OCI-LY1 (cell line): ENCODE measurements at regions not wholly inside any gene's neighbourhood (a gene's known extent, or its start where the extent isn't known, plus 50 kb on each side); places are given as distances from the start of the nearest gene placed in this dataset.

Source experiments
- H2AFZ ChIP-seq: fragments of 200-600 bp; sonication (generic), shearing (Covaris generic); 2 replicates; pipeline ENCODE4 v1.6.0; 2014; ENCODE audit warnings: antibody characterized with exemption, mild to moderate bottlenecking, low read length
- H3F3A ChIP-seq: fragments of 200-600 bp; sonication (generic), shearing (Covaris generic); 2 replicates; pipeline ENCODE4 v1.6.0; 2014; ENCODE audit warnings: mild to moderate bottlenecking, antibody characterized with exemption, low read length, moderate library complexity; ENCODE audit not compliant: insufficient read depth
- H3K27ac ChIP-seq: fragments of 200-600 bp; sonication (generic); 2 replicates; pipeline ENCODE4 v1.5.1; 2014; ENCODE audit warnings: low read length, mixed run types, mild to moderate bottlenecking, low read depth; ENCODE audit not compliant: poor library complexity, severe bottlenecking
- H3K27me3 ChIP-seq: fragments of 200-600 bp; sonication (generic); 2 replicates; pipeline ENCODE4 v1.6.0; 2014; ENCODE audit warnings: antibody characterized with exemption, mild to moderate bottlenecking, low read length, moderate library complexity; ENCODE audit not compliant: insufficient read depth
- H3K36me3 ChIP-seq: fragments of 200-600 bp; sonication (generic); 2 replicates; pipeline ENCODE4 v1.6.1; 2014; ENCODE audit warnings: mild to moderate bottlenecking, antibody characterized with exemption, low read length, moderate library complexity, mixed read lengths; ENCODE audit not compliant: insufficient read depth
- H3K4me1 ChIP-seq: fragments of 200-600 bp; sonication (generic); 2 replicates; pipeline ENCODE4 v1.5.1; 2014; ENCODE audit warnings: mild to moderate bottlenecking, low read length, moderate library complexity; ENCODE audit not compliant: insufficient read depth, severe bottlenecking
- H3K4me2 ChIP-seq: fragments of 200-600 bp; sonication (generic), shearing (Covaris generic); 2 replicates; pipeline ENCODE4 v1.6.1; 2014; ENCODE audit warnings: low read length
- H3K4me3 ChIP-seq: fragments of 200-600 bp; sonication (generic); 2 replicates; pipeline ENCODE4 v1.5.1; 2014; ENCODE audit warnings: low read length, low read depth, mild to moderate bottlenecking, mixed read lengths; ENCODE audit not compliant: poor library complexity, severe bottlenecking
- H3K79me2 ChIP-seq: fragments of 200-600 bp; shearing (Covaris generic); 2 replicates; pipeline ENCODE4 v1.6.1; 2016; ENCODE audit warnings: mixed run types, low read length, mixed read lengths; ENCODE audit not compliant: insufficient read depth
- H3K9ac ChIP-seq: fragments of 200-600 bp; sonication (generic), shearing (Covaris generic); 2 replicates; pipeline ENCODE4 v1.6.1; 2014; ENCODE audit warnings: mild to moderate bottlenecking, low read length, mixed read lengths
- H3K9me2 ChIP-seq: fragments of 200-600 bp; sonication (generic), shearing (Covaris generic); 2 replicates; pipeline ENCODE4 v1.6.1; 2014; ENCODE audit warnings: low read depth, mild to moderate bottlenecking, low read length, mixed read lengths
- H3K9me3 ChIP-seq: fragments of 200-600 bp; shearing (Covaris generic); 2 replicates; pipeline ENCODE4 v1.6.1; 2014; ENCODE audit warnings: low read length, mixed read lengths
- H4K20me1 ChIP-seq: fragments of 200-600 bp; sonication (generic), shearing (Covaris generic); 2 replicates; pipeline ENCODE4 v1.6.0; 2016; ENCODE audit warnings: mild to moderate bottlenecking, low read length; ENCODE audit not compliant: insufficient read depth
- CTCF ChIP-seq: fragments of 200-600 bp; sonication (generic), shearing (Covaris generic); IDR thresholded peaks from 2 replicates; pipeline ENCODE4 v1.5.1; 2017; ENCODE audit warnings: mild to moderate bottlenecking, antibody characterized with exemption, low read length, moderate library complexity, mixed read lengths
- EZH2 ChIP-seq: fragments of 200-600 bp; sonication (generic), shearing (Covaris generic); IDR thresholded peaks from 2 replicates; pipeline ENCODE4 v1.8.0; 2017; ENCODE audit warnings: borderline replicate concordance, mixed run types, mild to moderate bottlenecking, antibody characterized with exemption, low read length, moderate library complexity, mixed read lengths

GRCh38 chr6:93136111-93136510 is 283.2 kb downstream of the EPHA7 start:
- Histone ChIP-seq H3K4me2 (no peak overlapping the region), H3K36me3 (no peaks in the 10 kb centered on the region), H3K4me3 (no peak overlapping the region), H3K9me3 (no peaks in the 10 kb centered on the region), H3K9me2 (no peaks in the 10 kb centered on the region), H3K4me1 (no peaks in the 10 kb centered on the region), H3F3A (no peaks in the 10 kb centered on the region), H3K27me3 (no peaks in the 10 kb centered on the region), H3K9ac (no peak overlapping the region), H3K79me2 (no peaks in the 10 kb centered on the region), H4K20me1 (no peaks in the 10 kb centered on the region), H3K27ac (no peak overlapping the region), H2AFZ (no peak overlapping the region)
- TF ChIP-seq EZH2 = no peak
- TF ChIP-seq CTCF = no peak

- Histone ChIP-seq H3K9me3 (no peaks in the 10 kb centered on the region), H3K36me3 (no peaks in the 10 kb centered on the region), H3K4me2 (no peak overlapping the region), H3K27me3 (no peaks in the 10 kb centered on the region), H3K4me3 (no peak overlapping the region), H3K27ac (no peak overlapping the region), H4K20me1 (no peaks in the 10 kb centered on the region), H3K9me2 (no peaks in the 10 kb centered on the region), H3K79me2 (no peaks in the 10 kb centered on the region), H3K4me1 (no peaks in the 10 kb centered on the region), H3F3A (no peaks in the 10 kb centered on the region), H2AFZ (no peak overlapping the region), H3K9ac (no peak overlapping the region)
- TF ChIP-seq CTCF (no peak), EZH2 (no peak)
Observed at GRCh38 chr6:93124006-93124632, 295.2 kb downstream of the EPHA7 start.

GRCh38 chr6:93123585-93123984 is 295.8 kb downstream of the EPHA7 start:
- Histone ChIP-seq H2AFZ (no peak overlapping the region), H3K4me1 (no peaks in the 10 kb centered on the region), H4K20me1 (no peaks in the 10 kb centered on the region), H3F3A (no peaks in the 10 kb centered on the region), H3K4me3 (no peak overlapping the region), H3K27me3 (no peaks in the 10 kb centered on the region), H3K27ac (no peak overlapping the region), H3K9me2 (no peaks in the 10 kb centered on the region), H3K9me3 (no peaks in the 10 kb centered on the region), H3K9ac (no peak overlapping the region), H3K36me3 (no peaks in the 10 kb centered on the region), H3K4me2 (no peak overlapping the region), H3K79me2 (no peaks in the 10 kb centered on the region)
- TF ChIP-seq CTCF (no peak), EZH2 (no peak)
